OCI-LY7 (cell line): ENCODE measurements at regions not wholly inside any gene's neighbourhood (a gene's known extent, or its start where the extent isn't known, plus 50 kb on each side); places are given as distances from the start of the nearest gene placed in this dataset.

ENCODE experiments used
- EZH2phosphoT487 ChIP-seq: fragments of 200-600 bp; sonication (generic); IDR thresholded peaks from 2 replicates; pipeline ENCODE4 v1.6.1; 2018; ENCODE audit warnings: low read depth, borderline replicate concordance, mild to moderate bottlenecking, mixed run types, antibody characterized with exemption, low read length, moderate library complexity, mixed read lengths
- TF ChIP-seq, protein P1 (sequence below): fragments of 200-600 bp; sonication (generic); conservative IDR thresholded peaks from 2 replicates; pipeline ENCODE4 v1.5.1; 2014; ENCODE audit warnings: mild to moderate bottlenecking, antibody characterized with exemption, low read length, moderate library complexity, mixed read lengths

DNA sequence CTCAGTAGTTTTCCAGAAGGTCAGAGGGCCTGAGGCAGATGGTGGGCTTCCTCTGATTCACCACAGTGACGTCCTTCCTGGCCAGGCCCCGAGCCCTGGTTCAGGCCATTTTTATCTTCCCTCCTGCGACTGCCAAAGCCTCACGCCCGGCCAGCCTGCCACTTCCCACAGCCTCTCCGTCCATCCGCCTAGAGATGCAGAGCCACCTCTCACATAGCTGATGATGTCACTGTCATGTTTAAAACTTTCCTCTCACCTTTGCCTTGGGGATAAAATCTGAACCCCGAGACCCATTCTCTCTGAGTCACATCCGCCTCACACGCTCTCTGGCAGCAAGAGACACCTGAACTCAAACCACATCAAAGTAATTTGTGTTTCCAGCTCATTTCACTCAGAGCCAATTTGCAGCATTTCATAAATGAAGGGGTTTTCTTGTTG lies 175.3 kb downstream of the QDPR start:
- TF ChIP-seq, protein P1, sequence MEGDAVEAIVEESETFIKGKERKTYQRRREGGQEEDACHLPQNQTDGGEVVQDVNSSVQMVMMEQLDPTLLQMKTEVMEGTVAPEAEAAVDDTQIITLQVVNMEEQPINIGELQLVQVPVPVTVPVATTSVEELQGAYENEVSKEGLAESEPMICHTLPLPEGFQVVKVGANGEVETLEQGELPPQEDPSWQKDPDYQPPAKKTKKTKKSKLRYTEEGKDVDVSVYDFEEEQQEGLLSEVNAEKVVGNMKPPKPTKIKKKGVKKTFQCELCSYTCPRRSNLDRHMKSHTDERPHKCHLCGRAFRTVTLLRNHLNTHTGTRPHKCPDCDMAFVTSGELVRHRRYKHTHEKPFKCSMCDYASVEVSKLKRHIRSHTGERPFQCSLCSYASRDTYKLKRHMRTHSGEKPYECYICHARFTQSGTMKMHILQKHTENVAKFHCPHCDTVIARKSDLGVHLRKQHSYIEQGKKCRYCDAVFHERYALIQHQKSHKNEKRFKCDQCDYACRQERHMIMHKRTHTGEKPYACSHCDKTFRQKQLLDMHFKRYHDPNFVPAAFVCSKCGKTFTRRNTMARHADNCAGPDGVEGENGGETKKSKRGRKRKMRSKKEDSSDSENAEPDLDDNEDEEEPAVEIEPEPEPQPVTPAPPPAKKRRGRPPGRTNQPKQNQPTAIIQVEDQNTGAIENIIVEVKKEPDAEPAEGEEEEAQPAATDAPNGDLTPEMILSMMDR: no peak
- TF ChIP-seq EZH2phosphoT487: no peak
